ENCODE measurements at regions not wholly inside any gene's neighbourhood (a gene's known extent, or its start where the extent isn't known, plus 50 kb on each side); places are given as distances from the start of the nearest gene placed in this dataset.

DNA sequence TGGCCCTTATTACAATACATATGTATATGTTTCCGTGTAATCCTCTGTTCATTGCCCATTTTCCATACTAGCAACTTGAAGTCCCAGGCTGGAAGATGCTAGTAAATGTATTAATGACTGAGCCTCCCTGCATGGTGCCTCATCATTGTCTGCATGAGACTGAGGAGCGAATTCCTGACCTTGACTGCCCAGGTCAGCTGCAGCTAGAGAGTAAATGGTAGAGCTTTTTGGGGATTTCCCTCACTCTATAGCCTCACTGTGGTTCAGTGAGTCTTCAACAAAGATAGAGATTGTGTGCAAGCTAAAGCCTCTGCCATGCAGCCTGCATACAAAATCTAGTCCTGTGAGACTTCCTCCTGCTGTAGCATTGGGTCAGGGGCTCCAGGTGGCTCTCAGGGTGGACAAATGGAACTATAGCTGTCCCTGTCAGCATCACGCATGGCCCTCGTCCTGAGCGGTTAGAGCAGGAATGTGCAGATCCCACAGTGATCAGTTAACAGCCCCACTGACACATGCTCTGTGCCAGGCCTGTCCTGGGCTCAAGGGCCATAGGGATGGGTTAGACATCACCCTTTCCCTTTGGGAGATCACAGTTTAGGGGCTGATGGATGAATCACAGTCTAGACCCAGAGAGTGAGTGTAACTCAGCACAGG lies 741.7 kb downstream of the MATN1 start:
- peak; percentile 38 for DNase-seq
- H3K27me3 ChIP-seq (ENCODE audit: control insufficient read depth, insufficient read depth, low read length), result no peaks in the 10 kb centered on the region
- H3K4me3 ChIP-seq (ENCODE audit: insufficient read depth, low read depth, low read length), result no peak overlapping the region
- H3K36me3 ChIP-seq (replicated peaks; ENCODE audit: control insufficient read depth, insufficient read depth, low read length), result no peaks in the 10 kb centered on the region

DNA sequence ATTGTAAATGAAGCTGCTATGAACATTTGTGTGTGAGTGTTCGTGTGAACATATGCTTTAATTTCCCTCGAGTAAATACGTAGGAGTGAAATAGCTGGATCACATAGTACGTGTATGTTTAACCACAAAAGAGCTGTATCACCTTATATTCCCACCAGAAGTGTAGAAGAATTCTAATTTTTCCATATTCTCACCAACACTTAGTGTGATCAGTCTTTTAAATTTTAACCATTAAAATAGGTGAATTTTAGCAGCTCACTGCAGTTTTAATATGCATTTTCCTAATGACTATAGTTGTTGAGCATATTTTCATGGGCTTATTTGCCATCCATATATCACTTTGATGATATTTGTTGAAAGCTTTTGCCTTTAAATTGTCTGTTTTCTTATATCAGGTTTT lies 741.2 kb downstream of the PTPRU start:
- Histone ChIP-seq H3K36me3 (replicated peaks; ENCODE audit: control insufficient read depth, insufficient read depth, low read length) (no peaks in the 10 kb centered on the region), H3K4me3 (ENCODE audit: insufficient read depth, low read depth, low read length) (no peak overlapping the region), H3K27me3 (ENCODE audit: control insufficient read depth, insufficient read depth, low read length) (no peaks in the 10 kb centered on the region)
- DNase-seq, result no peak

DNA sequence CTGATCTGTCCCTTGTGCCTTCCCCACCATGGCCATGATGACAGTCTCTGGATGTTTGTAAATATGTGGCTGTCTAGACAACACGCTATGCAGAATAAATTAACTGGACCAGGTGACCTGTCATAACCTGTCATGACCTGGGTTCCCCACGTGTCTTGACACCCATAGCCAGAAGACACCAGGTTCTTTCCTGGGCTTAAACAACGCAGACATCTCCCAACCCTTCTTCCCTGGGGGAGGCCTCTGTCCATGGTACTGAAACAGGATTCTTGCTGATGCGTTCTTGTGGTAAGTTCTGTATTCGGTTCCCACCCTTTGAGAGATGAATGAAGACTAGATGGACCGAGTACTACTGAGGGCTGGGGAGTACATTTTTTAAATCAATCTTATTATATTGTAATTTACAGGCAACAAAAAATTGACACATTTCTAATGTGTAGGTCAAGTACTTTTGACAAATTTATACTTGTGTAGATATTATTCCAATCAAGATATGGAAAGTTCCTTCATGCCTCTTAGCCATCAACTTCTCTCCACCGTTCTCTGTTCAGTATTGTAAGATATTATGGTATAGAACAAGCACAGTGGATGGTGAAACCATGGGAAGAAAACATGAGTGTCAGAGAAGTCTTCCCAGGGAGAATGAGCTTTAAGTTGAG lies 738.8 kb downstream of the PTPRU start:
- H3K36me3 ChIP-seq (replicated peaks; ENCODE audit: control insufficient read depth, insufficient read depth, low read length), result no peaks in the 10 kb centered on the region
- H3K4me3 ChIP-seq (ENCODE audit: insufficient read depth, low read depth, low read length), result no peak overlapping the region

DNA sequence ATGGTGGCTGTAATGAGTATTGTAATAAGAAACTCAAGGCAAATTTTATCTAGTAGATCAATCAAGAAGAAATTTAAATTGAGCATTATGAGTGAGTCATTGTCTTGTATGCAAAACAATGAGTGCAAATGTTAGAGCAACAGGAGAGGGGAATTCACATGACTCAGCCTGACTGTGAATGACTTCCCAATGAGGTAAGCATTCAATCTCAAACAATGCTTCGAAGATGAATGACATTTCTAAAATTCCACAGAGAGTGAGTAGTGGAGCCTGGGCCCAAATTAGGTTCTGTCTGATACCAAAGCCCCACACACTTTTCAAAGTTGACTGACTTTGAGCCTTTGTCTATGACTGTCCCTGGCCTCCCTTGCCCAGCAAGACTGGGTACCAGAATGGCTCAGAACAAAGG lies 738.0 kb downstream of the PTPRU start:
- Histone ChIP-seq H3K4me3 (ENCODE audit: insufficient read depth, low read depth, low read length) (no peak overlapping the region), H3K27me3 (ENCODE audit: control insufficient read depth, insufficient read depth, low read length) (peaks cover 10% of the 10 kb centered on the region; the same call in 1 of the 2 replicates), H3K36me3 (replicated peaks; ENCODE audit: control insufficient read depth, insufficient read depth, low read length) (no peaks in the 10 kb centered on the region)
- DNase-seq, result peak; percentile 71

More for the DNA sequence above, 738.8 kb downstream of the PTPRU start:
- DNase-seq, result peak; percentile 63
- peaks cover 10% of the 10 kb centered on the region; the same call in 1 of the 2 replicates for H3K27me3 ChIP-seq (ENCODE audit: control insufficient read depth, insufficient read depth, low read length)

DNA sequence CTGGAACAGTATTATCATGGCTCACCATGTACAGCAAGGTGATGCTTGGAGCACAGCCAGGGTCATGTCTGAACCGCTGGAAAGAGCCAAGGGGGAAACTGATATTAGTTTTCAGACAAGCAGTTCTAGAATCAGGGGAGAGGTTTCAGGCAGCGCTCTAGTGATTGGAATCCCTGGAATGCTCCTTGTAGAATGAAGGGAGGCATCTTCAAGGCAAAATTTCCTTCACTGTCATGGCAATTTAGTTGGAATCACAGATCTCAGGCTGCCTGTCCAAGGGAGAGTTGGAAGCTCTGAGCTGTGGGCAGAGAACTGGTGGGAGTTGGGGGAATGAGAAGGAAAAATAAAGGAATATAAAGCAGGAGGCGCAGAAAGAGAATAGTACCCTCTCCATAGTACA lies 737.1 kb downstream of the PTPRU start:
- H3K27me3 ChIP-seq (ENCODE audit: control insufficient read depth, insufficient read depth, low read length), result peaks cover 10% of the 10 kb centered on the region; the same call in 1 of the 2 replicates
- no peak for DNase-seq
- H3K4me3 ChIP-seq (ENCODE audit: insufficient read depth, low read depth, low read length), result no peak overlapping the region
- H3K36me3 ChIP-seq (replicated peaks; ENCODE audit: control insufficient read depth, insufficient read depth, low read length), result no peaks in the 10 kb centered on the region

DNA sequence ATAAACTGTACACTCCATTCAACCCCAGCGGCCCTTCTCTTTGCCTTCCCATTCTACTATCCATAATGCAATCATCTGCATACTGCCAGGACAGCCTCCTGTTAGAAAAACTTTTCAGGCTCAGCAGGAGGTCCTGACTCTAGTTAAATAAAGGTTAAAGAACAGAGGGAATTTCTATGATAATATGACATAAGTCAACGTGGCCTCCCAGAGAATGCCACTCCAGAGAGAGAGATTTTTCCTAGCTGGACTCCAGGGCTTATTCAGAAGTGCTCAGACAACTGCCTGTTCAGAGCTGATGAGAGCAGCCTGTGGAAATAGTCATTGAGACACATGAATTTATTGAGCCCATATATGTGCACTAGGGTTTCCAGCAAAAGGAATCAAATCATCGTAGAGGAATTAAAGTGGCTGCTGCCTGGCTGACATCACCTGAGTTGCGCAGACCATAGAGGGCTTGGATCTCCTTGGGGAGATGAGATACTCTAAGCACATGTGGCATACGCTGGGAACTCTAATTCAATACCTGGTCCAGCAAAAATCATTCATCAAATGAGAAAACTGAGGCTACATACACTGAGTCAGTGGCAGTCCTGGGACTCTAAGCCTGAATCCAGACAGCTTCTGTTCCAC lies 736.2 kb downstream of the PTPRU start:
- H3K4me3 ChIP-seq (ENCODE audit: insufficient read depth, low read depth, low read length), result no peak overlapping the region
- DNase-seq, result no peak
- H3K27me3 ChIP-seq (ENCODE audit: control insufficient read depth, insufficient read depth, low read length), result peaks cover 10% of the 10 kb centered on the region; the same call in 1 of the 2 replicates
- no peaks in the 10 kb centered on the region for H3K36me3 ChIP-seq (replicated peaks; ENCODE audit: control insufficient read depth, insufficient read depth, low read length)

DNA sequence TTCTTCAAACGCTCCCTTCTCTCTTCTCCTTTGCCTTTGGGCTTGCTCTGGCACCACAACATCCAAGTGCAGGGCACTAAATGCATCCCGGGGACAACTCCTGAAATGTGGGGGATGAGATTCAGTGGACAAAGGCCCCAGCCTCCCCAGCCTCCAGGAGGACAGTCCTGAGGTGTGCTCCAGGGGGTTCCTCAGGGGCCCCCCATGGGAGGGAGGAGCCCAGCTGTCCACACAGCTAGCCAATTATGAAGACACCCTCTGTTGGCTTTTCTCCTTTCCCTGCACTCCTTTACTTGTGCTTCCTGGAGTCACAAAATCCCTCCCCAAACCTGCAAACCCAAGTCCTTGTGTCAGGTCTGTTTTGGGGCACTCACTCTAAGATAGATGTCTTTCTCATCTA lies 735.4 kb downstream of the PTPRU start:
- H3K36me3 ChIP-seq (replicated peaks; ENCODE audit: control insufficient read depth, insufficient read depth, low read length), result no peaks in the 10 kb centered on the region
- DNase-seq, result no peak
- peaks cover 10% of the 10 kb centered on the region; the same call in 1 of the 2 replicates for H3K27me3 ChIP-seq (ENCODE audit: control insufficient read depth, insufficient read depth, low read length)
- H3K4me3 ChIP-seq (ENCODE audit: insufficient read depth, low read depth, low read length), result no peak overlapping the region

DNA sequence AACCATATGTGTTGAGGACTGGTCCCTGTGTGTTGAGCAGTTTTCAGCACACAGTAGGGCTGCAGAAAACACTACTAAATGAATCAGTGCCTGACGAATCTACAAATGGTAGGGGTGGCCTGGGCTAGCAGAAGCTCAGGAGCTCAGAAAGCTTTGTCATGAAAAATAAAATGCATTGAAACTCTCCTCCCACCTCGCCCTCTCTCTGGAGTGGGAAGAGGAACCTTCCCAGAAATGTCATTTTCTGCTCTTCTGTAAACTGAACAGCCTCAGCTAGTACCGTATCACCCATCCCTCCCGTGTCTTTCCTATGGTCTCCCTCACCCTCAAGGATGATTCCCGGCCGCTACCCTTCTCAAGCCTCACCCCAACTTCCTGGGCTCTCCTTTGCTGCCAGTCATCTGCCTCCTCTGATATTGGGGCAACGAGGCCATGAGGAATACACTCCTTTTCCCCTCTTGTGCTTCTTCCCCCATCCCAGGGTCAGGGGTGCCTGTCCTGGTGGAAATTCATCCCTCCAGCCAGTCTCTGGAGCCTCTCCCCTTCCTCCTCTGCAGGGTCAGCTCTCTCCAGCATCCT lies 734.5 kb downstream of the PTPRU start:
- H3K36me3 ChIP-seq (replicated peaks; ENCODE audit: control insufficient read depth, insufficient read depth, low read length), result no peaks in the 10 kb centered on the region
- H3K27me3 ChIP-seq (ENCODE audit: control insufficient read depth, insufficient read depth, low read length), result peaks cover 10% of the 10 kb centered on the region; the same call in 1 of the 2 replicates
- DNase-seq, result no peak
- H3K4me3 ChIP-seq (ENCODE audit: insufficient read depth, low read depth, low read length), result no peak overlapping the region

DNA sequence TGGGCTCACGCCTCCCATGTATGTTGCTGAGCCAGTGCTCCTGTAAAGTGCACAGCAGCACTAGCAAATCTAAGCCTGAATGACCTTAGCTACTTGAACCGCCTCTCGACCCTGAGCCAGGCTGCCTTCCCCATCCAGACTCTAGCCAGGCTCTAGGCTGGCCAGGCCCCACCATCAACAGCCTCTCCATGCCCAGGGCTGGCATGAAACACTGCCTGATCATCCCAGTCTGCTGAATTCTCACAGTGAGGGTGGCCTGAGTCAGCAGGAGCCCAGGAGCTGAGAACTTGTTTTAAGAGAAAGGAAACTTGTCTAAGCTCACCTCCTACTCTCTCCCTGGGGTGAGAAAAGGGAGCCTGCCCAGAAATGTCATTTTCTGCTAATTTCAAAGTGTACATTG lies 733.3 kb downstream of the PTPRU start:
- no peaks in the 10 kb centered on the region for H3K36me3 ChIP-seq (replicated peaks; ENCODE audit: control insufficient read depth, insufficient read depth, low read length)
- H3K4me3 ChIP-seq (ENCODE audit: insufficient read depth, low read depth, low read length), result no peak overlapping the region
- DNase-seq, result no peak

DNA sequence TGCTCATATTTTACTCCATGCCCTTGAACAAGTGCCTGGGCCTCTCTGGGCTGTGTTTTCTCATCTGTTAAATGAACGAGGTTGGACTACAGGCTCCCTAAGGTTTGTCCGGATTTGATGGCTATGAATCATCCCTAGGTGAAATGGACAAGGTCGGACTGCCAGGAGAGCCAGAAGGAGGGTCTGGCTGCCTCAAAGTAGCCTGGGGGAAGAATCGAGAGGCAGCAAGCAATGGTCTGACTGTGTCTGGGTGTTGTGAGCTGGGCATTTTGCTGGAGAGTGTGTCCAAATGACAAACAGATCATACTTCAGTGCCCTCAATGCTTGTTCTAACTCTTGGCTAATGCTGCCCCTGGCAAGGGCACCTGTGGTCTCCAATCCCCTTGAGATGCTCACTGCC lies 730.9 kb downstream of the PTPRU start:
- H3K36me3 ChIP-seq (replicated peaks; ENCODE audit: control insufficient read depth, insufficient read depth, low read length), result no peaks in the 10 kb centered on the region
- H3K27me3 ChIP-seq (ENCODE audit: control insufficient read depth, insufficient read depth, low read length), result peaks cover 10% of the 10 kb centered on the region; the same call in 1 of the 2 replicates
- DNase-seq, result no peak
- H3K4me3 ChIP-seq (ENCODE audit: insufficient read depth, low read depth, low read length), result no peak overlapping the region

More for the DNA sequence above, 733.3 kb downstream of the PTPRU start:
- H3K27me3 ChIP-seq (ENCODE audit: control insufficient read depth, insufficient read depth, low read length), result peaks cover 10% of the 10 kb centered on the region; the same call in 1 of the 2 replicates

DNA sequence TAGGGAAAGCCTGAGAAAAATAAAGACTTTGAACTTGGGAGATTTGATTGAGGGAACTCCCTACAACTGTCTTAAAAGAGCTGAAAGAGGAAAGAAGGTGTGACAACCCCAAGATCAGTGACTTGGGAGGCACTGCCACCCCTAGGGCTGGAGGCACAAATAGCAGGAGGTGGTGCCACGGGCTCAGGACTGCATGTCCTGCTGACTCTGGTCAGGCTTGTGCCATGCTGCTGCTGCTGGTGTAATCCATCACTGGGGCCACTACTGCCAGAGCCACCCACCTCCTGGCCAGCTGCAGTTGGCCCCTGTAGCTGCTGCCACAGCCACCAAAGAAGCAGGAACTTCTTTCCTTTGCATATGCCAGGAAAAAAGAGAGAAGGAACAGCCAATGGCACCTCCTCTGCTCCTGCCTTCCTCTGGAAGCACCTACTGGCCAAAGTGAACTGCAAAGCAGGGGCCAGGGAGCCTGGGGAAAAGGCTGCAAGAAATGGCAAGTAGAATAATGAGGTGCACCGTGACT lies 730.3 kb downstream of the PTPRU start:
- Histone ChIP-seq H3K4me3 (ENCODE audit: insufficient read depth, low read depth, low read length) (no peak overlapping the region), H3K36me3 (replicated peaks; ENCODE audit: control insufficient read depth, insufficient read depth, low read length) (no peaks in the 10 kb centered on the region), H3K27me3 (ENCODE audit: control insufficient read depth, insufficient read depth, low read length) (peaks cover 9% of the 10 kb centered on the region; the same call in 1 of the 2 replicates)
- no peak for DNase-seq

DNA sequence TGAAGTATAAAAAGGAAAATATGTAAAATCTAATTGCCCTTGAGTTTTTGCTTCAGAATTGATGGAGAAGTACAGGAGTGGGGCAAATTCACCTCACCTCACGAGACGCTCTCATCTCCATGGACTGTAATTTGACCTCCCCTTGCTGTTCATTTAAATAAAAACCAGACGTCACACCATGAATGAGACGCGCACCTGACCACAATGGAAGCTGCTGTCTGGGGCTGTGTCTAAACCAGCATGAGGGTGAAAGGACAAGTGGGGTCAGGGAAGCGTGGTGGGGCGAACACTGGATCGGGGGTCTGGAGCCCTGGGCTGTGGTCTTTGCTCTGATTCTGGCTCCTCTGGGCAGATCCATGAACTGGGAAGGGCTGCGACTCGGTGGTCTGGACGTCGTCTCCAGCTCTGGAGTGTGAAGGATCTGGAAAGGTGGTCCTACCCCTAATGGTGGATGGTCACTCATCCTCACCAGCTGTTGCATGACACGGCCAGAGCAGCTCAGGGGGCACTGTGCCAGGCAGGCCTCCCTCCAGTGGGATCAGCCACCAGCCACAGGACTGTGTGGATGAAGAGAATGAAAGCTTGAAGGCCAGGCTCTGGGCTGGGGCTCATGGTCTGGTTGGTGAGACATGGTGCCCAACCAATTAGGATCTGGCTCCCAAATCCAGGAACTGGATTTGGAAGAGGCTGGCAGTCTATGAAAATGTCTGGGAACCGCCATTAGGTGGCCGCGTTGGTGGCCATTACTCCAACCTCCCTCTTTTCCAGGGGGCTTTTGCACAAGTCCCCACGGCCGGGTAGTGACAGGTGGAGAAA lies 728.6 kb downstream of the PTPRU start:
- no peaks in the 10 kb centered on the region; the same call in 1 of the 2 replicates for H3K27me3 ChIP-seq (ENCODE audit: control insufficient read depth, insufficient read depth, low read length)
- H3K36me3 ChIP-seq (replicated peaks; ENCODE audit: control insufficient read depth, insufficient read depth, low read length), result no peaks in the 10 kb centered on the region
- no peak for DNase-seq
- H3K4me3 ChIP-seq (ENCODE audit: insufficient read depth, low read depth, low read length), result no peak overlapping the region

DNA sequence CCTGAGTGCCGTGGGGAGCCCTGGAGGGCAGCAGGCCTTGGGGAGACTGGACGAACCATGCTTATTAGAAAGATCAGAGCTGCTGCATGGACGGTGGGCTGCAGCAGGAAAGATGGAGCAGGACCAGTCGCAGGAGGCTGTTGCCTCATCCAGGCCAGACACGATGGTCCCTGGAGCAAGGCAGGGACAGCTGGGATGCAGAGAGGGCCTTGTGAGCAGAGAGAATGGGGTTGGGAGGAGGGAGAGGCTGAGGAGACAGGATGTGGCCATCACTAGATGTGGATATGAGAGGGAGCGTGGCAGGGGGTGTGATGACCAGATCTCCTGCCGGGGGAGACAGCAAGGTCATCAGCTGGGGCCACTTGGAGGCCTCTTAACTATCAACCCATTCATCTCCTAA lies 727.6 kb downstream of the PTPRU start:
- no peak for DNase-seq
- no peaks in the 10 kb centered on the region; the same call in 1 of the 2 replicates for H3K27me3 ChIP-seq (ENCODE audit: control insufficient read depth, insufficient read depth, low read length)
- H3K36me3 ChIP-seq (replicated peaks; ENCODE audit: control insufficient read depth, insufficient read depth, low read length), result no peaks in the 10 kb centered on the region
- H3K4me3 ChIP-seq (ENCODE audit: insufficient read depth, low read depth, low read length), result no peak overlapping the region

DNA sequence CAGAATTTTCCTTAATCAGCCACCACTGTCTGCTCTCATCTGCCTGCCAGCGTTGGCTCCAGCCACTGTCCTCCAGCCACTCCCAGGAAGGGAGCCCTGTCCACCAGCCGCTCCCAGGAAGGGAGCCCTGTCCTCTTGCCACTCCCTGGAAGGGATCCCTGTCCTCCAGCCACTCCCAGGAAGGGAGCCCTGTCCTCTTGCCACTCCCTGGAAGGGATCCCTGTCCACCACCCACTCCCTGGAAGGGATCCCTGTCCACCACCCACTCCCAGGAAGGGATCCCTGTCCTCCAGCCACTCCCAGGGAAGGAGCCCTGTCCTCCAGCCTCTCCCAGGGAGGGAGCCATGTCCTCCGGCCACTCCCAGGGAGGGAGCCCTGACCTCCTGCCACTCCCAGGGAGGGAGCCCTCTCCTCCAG lies 726.5 kb downstream of the PTPRU start:
- DNase-seq, result peak; percentile 62
- no peaks in the 10 kb centered on the region; the same call in 1 of the 2 replicates for H3K27me3 ChIP-seq (ENCODE audit: control insufficient read depth, insufficient read depth, low read length)
- no peak overlapping the region for H3K4me3 ChIP-seq (ENCODE audit: insufficient read depth, low read depth, low read length)
- H3K36me3 ChIP-seq (replicated peaks; ENCODE audit: control insufficient read depth, insufficient read depth, low read length), result no peaks in the 10 kb centered on the region

Data from H7 (cell line).